Gastroesophageal sphincter (tissue), 4 donors: ENCODE measurements at regions not wholly inside any gene's neighbourhood (a gene's known extent, or its start where the extent isn't known, plus 50 kb on each side); places are given as distances from the start of the nearest gene placed in this dataset.

Experiments
- ATAC-seq: fragments of 150-250 bp; one replicate; pipeline ENCODE4 v1.9.1; 2016; ENCODE audit warnings: mild to moderate bottlenecking, moderate library complexity
- H3K27ac ChIP-seq, 4 donors: fragments of 200-600 bp; sonication (generic) in 3 of 4; 1 replicate in 3 of 4; 2 replicates in 1 of 4; pipeline ENCODE4 v1.5.1; 2016 to 2019
- H3K27me3 ChIP-seq: fragments of 200-600 bp; sonication (generic); one replicate; pipeline ENCODE4 v1.5.1; 2019
- H3K36me3 ChIP-seq, 2 donors: fragments of 200-600 bp; sonication (generic); one replicate each; pipeline ENCODE4 v1.5.1; 2019; ENCODE audit warnings: control low read depth in 1 of 2
- H3K4me1 ChIP-seq, 3 donors: fragments of 200-600 bp; sonication (generic); 1 replicate in 2 of 3; 2 replicates in 1 of 3; pipeline ENCODE4 v1.5.1; 2016 to 2019; ENCODE audit warnings: control low read depth in 2 of 3
- H3K4me3 ChIP-seq, 2 donors: fragments of 200-600 bp; sonication (generic); one replicate each; pipeline ENCODE4 v1.5.1; 2019; ENCODE audit warnings: mild to moderate bottlenecking in 1 of 2, moderate library complexity in 1 of 2
- H3K9me3 ChIP-seq, 3 donors: fragments of 200-600 bp; sonication (generic); one replicate each; pipeline ENCODE4 v1.5.1; 2017 to 2019; ENCODE audit warnings: control low read depth in 2 of 3
- CTCF ChIP-seq, 4 experiments: fragments of 200-600 bp in 2 of 4; fragments of 450-650 bp in 2 of 4; sonication (generic) in 1 of 4; IDR thresholded peaks; one replicate each; pipeline ENCODE4 v1.5.1; 2017 to 2019; ENCODE audit warnings: antibody characterized with exemption in 4 of 4, mild to moderate bottlenecking in 2 of 4, moderate library complexity in 2 of 4
- EP300 ChIP-seq: sonication (generic); formaldehyde crosslinking; IDR thresholded peaks from one replicate; pipeline ENCODE4 v1.6.1; 2017; ENCODE audit warnings: antibody characterized with exemption, mild to moderate bottlenecking
- POLR2A ChIP-seq, 2 donors: fragments of 450-650 bp; IDR thresholded peaks; one replicate each; pipeline ENCODE4 v1.6.1; 2017; ENCODE audit warnings: antibody characterized with exemption in 2 of 2, mild to moderate bottlenecking in 2 of 2, moderate library complexity in 1 of 2
- POLR2AphosphoS5 ChIP-seq: sonication (generic); formaldehyde crosslinking; IDR thresholded peaks from one replicate; pipeline ENCODE4 v1.6.1; 2017; ENCODE audit warnings: antibody characterized with exemption
- WGBS, 2 donors: methylation state at CpG; one replicate each; pipeline ENCODE4 v1.1.5; 2018; ENCODE audit warnings: low coverage in 1 of 2; 5-methylcytosine and 5-hydroxymethylcytosine counted together

DNA sequence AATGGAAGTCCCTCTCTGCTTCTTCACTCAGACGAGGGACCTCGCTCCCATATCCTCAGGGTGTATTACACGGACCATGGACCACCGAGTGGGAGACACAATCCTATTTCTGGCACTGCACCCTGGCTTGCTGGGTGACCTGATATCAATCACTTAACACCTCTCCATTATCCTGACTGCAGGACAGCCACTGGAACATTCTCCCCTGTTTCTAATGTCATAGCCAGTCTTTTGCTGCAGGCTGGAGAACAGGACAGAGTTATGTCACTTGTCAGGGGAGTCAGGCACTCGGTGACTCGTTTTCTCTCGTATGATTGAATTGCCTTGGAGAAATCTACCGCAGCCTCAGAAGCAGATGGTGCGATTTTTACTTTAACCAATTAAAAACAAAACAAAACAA is 219.1 kb upstream of the IGFBP7 start:
- no peak for TF ChIP-seq POLR2A (IDR thresholded peaks at IDR 0.05)
- TF ChIP-seq EP300, result no peak
- no peak for TF ChIP-seq CTCF (IDR thresholded peaks at IDR 0.05)
- no peak for TF ChIP-seq POLR2AphosphoS5
- no peak for ATAC-seq
- 74% methylated on average over 6 of the region's 9 CpGs for WGBS, 2 donors
- H3K4me1 ChIP-seq, result peaks cover 0 to 4% (median 0%) of the 10 kb centered on the region in 3 donors
- no peaks in the 10 kb centered on the region for H3K27me3 ChIP-seq
- no peak overlapping the region for H3K27ac ChIP-seq
- H3K4me3 ChIP-seq, result no peak overlapping the region
- H3K9me3 ChIP-seq, result no peaks in the 10 kb centered on the region
- no peaks in the 10 kb centered on the region for H3K36me3 ChIP-seq

DNA sequence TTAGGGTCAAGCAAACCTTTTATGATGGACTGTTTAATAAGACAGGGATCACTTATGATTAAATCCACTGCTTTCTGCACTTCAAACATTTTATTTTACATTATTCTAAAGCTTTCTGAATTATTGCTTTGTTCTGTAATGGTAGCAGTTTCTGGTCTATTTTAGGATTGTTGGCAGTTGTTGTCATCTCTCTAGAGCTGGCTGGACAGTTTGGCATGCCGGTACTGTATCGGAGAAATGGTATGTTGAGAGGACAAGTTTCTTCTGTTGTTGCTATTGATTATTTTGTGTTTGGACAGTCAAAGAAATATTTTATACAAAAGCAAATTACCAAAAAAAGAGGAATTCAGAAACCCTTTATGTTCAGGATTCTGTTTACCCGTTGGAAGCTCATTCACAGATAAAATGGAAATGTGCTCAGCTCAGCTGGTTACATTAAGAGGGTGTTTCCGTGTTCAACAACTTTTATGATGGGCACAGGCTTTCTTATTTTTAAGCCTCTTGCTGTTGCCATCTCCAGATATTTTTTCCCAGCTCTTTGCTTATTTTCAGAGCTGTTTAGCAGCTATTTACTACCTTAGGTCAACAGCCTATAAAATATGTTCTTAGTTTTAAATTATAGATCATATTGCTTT is 214.6 kb upstream of the IGFBP7 start:
- WGBS, 2 donors, result 40 to 54% methylated on average over 3 to 4 of the region's 4 CpGs
- Histone ChIP-seq H3K4me1 (no peaks in the 10 kb centered on the region), H3K9me3 (no peaks in the 10 kb centered on the region), H3K4me3 (no peak overlapping the region), H3K27ac (no peak overlapping the region), H3K36me3 (no peaks in the 10 kb centered on the region), H3K27me3 (peaks cover 2% of the 10 kb centered on the region)
- no peak for TF ChIP-seq EP300
- TF ChIP-seq POLR2AphosphoS5, result no peak
- TF ChIP-seq POLR2A (IDR thresholded peaks at IDR 0.05), result no peak
- TF ChIP-seq CTCF (IDR thresholded peaks at IDR 0.05), result no peak
- ATAC-seq, result no peak

- Histone ChIP-seq H3K9me3 (no peaks in the 10 kb centered on the region), H3K36me3 (no peaks in the 10 kb centered on the region), H3K4me3 (no peak overlapping the region), H3K4me1 (no peaks in the 10 kb centered on the region), H3K27ac (no peak overlapping the region), H3K27me3 (peaks cover 4% of the 10 kb centered on the region)
- WGBS, 2 donors, result 52 to 53% methylated on average over 4 of the region's 4 CpGs
- TF ChIP-seq EP300 (no peak), POLR2A (IDR thresholded peaks at IDR 0.05) (no peak), POLR2AphosphoS5 (no peak), CTCF (IDR thresholded peaks at IDR 0.05) (no peak)
- no peak for ATAC-seq
Observed at GRCh38 chr4:57320849-57321248, 210.7 kb upstream of the IGFBP7 start.

GRCh38 chr4:57320217-57320616 is 210.0 kb upstream of the IGFBP7 start:
- TF ChIP-seq CTCF (IDR thresholded peaks at IDR 0.05), result no peak
- TF ChIP-seq EP300, result no peak
- TF ChIP-seq POLR2AphosphoS5, result no peak
- TF ChIP-seq POLR2A (IDR thresholded peaks at IDR 0.05), result no peak
- Histone ChIP-seq H3K27ac (no peak overlapping the region), H3K4me3 (no peak overlapping the region), H3K36me3 (no peaks in the 10 kb centered on the region), H3K4me1 (no peaks in the 10 kb centered on the region), H3K27me3 (peaks cover 4% of the 10 kb centered on the region), H3K9me3 (no peaks in the 10 kb centered on the region)
- WGBS, 2 donors, result 61 to 88% methylated on average over 3 of the region's 3 CpGs
- ATAC-seq, result no peak

GRCh38 chr4:57318703-57319102 is 208.5 kb upstream of the IGFBP7 start:
- 77 to 88% methylated on average over 2 of the region's 2 CpGs for WGBS, 2 donors
- no peak for ATAC-seq

More at GRCh38 chr4:57318703-57319102, 208.5 kb upstream of the IGFBP7 start:
- no peak overlapping the region for H3K4me3 ChIP-seq
- no peaks in the 10 kb centered on the region for H3K36me3 ChIP-seq
- H3K4me1 ChIP-seq, result no peaks in the 10 kb centered on the region
- no peak overlapping the region for H3K27ac ChIP-seq
- H3K27me3 ChIP-seq, result peaks cover 4% of the 10 kb centered on the region
- H3K9me3 ChIP-seq, result no peaks in the 10 kb centered on the region
- TF ChIP-seq CTCF (IDR thresholded peaks at IDR 0.05), result no peak
- TF ChIP-seq EP300, result no peak
- TF ChIP-seq POLR2AphosphoS5, result no peak
- TF ChIP-seq POLR2A (IDR thresholded peaks at IDR 0.05), result no peak
